GM18868 (cell line): ENCODE measurements at regions not wholly inside any gene's neighbourhood (a gene's known extent, or its start where the extent isn't known, plus 50 kb on each side); places are given as distances from the start of the nearest gene placed in this dataset.

Experiments used
- ATAC-seq: cut with Tn5 transposase; IDR thresholded peaks from one replicate; pipeline ENCODE4 v1.9.1; 2021; ENCODE audit warnings: mild to moderate bottlenecking, moderate library complexity; ENCODE audit not compliant: unreplicated experiment

DNA sequence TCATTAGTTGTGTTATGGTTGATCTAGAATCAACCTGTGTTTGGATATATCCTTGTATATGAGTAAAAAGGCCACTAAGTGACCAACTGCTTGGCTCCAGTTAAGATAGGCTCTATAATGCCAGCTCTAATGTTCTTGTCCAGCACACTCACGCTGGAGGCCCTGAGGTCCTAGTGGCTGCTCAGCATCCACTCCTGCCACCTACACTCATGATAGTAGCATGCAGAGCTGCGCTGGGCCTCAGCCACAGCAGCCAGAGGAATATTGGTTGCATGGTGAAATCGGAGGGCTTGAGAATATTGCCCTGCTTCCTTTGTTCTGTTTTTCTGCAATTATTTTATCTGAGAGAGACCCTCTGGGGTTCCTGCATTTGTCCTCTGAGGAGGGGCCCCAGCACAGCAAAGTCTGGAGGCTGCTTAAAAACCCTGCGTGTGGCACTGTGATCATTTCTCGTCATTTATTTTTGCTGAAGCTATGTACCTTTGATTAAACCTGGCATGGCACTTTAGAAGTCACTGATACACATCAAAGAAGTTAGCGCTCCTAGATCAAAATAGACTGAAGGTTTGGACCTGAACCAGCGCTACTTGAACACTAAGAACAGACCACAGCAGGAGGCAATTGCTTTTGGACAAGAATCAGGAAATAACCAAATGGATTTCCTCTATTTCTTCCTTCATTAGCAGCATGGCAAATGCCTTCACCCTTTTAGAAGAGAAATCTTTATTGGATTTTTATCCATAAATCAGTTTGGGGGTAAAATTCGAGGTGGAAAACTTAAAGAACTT is 398.4 kb upstream of the ID4 start:
- ATAC-seq, result no peak

GRCh38 chr6:19440531-19440930 is 396.6 kb upstream of the ID4 start:
- no peak for ATAC-seq

GRCh38 chr6:19443411-19443810 is 393.8 kb upstream of the ID4 start:
- ATAC-seq, result no peak

GRCh38 chr6:19444041-19444440 is 393.1 kb upstream of the ID4 start:
- no peak for ATAC-seq

- no peak for ATAC-seq
Observed at GRCh38 chr6:19444481-19444880, 392.7 kb upstream of the ID4 start.

DNA sequence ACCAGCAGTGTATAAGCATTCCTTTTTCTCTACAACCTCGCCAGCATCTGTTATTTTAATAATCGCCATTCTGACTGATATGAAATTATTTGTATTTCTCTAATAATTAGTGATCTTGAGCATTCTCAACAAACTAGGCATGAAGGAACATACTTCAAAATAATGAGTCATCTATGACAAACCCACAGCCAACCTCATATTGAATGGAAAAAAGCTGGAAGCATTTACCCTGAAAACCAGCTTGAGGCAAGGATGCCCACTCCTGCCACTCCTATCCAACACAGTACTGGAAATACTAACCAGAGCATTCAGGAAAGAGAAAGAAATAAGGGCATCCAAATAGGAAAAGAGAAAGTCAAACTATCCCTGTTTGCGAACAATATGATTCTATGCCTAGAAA is 390.6 kb upstream of the ID4 start:
- ATAC-seq, result no peak

- no peak for ATAC-seq
Observed at GRCh38 chr6:19450651-19451050, 386.5 kb upstream of the ID4 start.

DNA sequence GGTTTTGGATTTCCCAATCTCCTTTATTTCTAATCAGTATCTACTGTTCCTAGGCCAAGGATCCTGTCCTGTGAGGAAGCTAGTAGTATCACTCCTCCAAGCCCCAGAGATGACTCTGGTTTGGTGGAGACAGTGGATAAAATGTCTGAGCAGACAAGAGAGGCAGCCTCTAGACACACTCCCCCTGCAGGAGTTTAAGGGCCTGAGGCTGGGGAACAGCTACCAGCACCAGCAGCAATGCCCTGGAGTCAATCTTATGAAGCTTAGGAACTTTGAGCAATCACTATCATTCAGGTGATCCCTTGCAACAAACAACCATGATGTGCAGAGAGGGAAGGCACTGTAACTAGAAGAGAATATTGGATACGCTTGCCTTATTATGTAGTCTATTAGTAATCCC is 384.7 kb upstream of the ID4 start:
- ATAC-seq, result no peak

GRCh38 chr6:19454001-19454720 is 383.0 kb upstream of the ID4 start:
- ATAC-seq, result no peak

DNA sequence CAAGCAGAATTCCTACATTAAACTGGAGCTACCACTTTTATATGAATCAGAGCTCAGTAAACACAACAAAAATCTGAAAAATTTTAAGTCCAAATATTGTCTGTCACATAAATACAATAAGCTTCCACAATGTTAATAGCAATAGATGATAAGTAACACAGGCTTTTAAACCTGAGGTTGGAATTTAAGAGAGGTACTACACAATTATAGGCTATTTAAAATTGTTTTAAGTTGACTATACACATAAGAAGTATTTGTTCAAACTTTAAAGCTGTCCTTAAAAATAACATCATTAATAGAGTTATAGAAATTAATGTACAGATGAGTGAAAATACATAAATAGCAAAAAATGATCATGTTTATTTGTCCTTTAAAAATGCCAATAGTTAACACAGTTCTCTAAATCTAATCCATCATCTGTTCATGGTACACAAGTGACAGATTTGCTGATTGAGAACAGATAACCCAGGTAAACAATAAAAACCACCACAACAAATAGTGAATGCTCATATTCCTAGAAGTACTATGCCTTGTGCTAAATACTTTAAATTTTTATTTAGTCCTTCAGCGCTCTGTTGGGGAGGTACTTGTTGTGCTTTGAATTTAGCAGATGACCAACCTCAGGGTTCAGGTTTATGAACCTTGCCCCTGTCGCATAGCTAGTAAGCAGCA is 382.3 kb upstream of the ID4 start:
- ATAC-seq, result no peak

- ATAC-seq, result no peak
Observed at GRCh38 chr6:19463250-19463649, 373.9 kb upstream of the ID4 start.

GRCh38 chr6:19463925-19464324 is 373.2 kb upstream of the ID4 start:
- ATAC-seq, result no peak

GRCh38 chr6:19465256-19465655 is 371.9 kb upstream of the ID4 start:
- no peak for ATAC-seq

GRCh38 chr6:19465760-19466159 is 371.4 kb upstream of the ID4 start:
- ATAC-seq, result no peak

- ATAC-seq, result no peak
Observed at GRCh38 chr6:19470333-19470732, 366.8 kb upstream of the ID4 start.

DNA sequence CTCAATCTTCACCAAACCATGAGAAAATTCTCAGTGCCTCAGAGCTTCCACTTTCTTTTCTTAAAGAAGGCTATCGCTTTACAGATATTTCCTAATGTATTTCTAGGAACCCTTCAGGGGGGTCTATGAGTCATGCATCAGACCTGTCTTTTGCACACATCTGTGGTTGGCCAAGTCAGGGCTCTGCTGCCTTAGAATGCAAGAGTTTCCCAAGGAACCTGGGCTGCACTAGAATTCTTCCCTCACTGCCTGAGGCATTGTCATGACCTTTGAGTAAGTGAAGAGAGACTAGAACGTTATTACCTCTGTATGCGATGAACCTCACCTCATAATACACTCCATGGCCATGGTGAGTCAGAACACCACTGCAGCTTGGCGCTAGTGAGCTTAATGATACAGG is 365.0 kb upstream of the ID4 start:
- no peak for ATAC-seq

DNA sequence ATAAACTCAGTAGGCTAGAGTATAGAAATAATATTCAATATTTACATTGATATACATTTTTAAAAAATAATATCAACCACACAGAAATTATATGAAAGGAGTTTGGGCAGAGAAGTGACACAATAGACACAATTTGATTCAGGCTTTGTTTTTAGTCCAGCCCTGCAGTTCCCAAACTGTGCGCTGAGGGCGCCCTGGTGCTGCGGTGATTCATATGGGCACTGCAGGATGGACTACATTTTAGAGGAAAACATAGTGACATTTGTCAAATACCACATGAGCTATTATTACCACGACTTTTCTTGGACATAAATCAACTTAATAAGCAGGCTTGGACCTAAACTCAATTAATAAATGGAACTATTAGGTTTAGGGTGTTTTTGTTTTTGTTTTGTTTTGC is 364.3 kb upstream of the ID4 start:
- ATAC-seq, result no peak

GRCh38 chr6:19477563-19477962 is 359.6 kb upstream of the ID4 start:
- no peak for ATAC-seq

DNA sequence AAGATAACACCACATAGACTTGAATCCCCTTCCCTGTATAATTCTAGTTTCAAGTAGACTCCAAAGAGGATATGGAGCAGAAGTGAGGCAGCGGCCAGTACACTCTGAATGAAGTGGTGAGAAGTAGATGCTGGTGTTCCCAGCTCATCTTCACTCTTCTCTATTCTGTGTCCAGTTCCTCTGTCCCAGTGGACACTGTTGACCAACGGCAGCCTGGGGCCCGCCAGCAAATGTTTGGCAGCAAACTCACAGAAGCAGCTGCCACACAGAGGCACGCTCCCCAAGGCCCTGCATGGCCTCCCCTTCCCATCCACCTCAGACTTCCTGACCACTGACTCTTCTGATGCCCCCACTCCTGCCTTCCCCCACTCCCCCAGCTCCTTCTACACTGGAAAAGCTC is 358.9 kb upstream of the ID4 start:
- ATAC-seq, result no peak

DNA sequence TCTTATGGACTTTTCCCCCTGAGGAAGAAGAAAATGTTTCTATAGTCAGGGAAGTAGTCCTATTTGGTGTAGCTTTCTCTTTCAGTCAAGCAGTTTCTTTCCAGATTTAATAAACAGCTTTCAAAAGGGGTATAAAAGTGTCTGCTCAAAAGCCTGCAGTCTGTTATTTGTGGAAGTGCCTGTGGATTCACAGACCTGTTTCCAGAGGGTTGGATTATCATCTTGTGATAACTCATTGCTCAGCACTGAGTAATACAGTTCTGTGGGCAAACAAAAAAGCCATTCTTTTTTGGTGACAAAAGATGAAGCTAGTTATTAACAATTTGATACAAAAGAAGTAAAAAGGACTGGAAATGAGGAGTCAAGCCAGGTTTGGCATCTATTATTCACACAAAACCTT is 358.2 kb upstream of the ID4 start:
- ATAC-seq, result no peak

GRCh38 chr6:19479551-19479950 is 357.6 kb upstream of the ID4 start:
- ATAC-seq, result no peak
